ENCODE measurements at regions not wholly inside any gene's neighbourhood (a gene's known extent, or its start where the extent isn't known, plus 50 kb on each side); places are given as distances from the start of the nearest gene placed in this dataset.

- TF ChIP-seq CTCF (conservative IDR thresholded peaks at IDR 0.05; ENCODE audit: low read depth, low read length) (no peak), NFE2L2 (IDR thresholded peaks at IDR 0.05; ENCODE audit: low read depth, low read length) (no peak)
Observed at GRCh38 chr6:156419594-156419993, 357.6 kb upstream of the ARID1B start.
